Fibroblast of lung (primary cell): ENCODE measurements at regions not wholly inside any gene's neighbourhood (a gene's known extent, or its start where the extent isn't known, plus 50 kb on each side); places are given as distances from the start of the nearest gene placed in this dataset.

ENCODE experiments used
- DNase-seq, 2 donors: peaks; one replicate each; pipeline versions ENCODE4 v3.0.0 to v3.0.0-alpha.2; 2010; ENCODE audit warnings: low read depth in 2 of 2
- H2AFZ ChIP-seq: 2 replicates; pipeline ENCODE4 v1.5.1; 2012; ENCODE audit warnings: low read length, control low read depth, inconsistent platforms
- H3K27ac ChIP-seq: 2 replicates; pipeline ENCODE4 v1.5.1; 2011; ENCODE audit warnings: low read length, control low read depth; ENCODE audit not compliant: insufficient read depth
- H3K27me3 ChIP-seq: 2 replicates; pipeline ENCODE4 v1.5.1; 2011; ENCODE audit warnings: mild to moderate bottlenecking, low read length; ENCODE audit not compliant: control insufficient read depth, insufficient read depth
- H3K36me3 ChIP-seq: 2 replicates; pipeline ENCODE4 v1.5.1; 2011; ENCODE audit warnings: low read length; ENCODE audit not compliant: control insufficient read depth, insufficient read depth
- H3K4me1 ChIP-seq: 2 replicates; pipeline ENCODE4 v1.5.1; 2011; ENCODE audit warnings: low read length; ENCODE audit not compliant: control insufficient read depth, insufficient read depth; ENCODE audit errors: extremely low read depth
- H3K4me2 ChIP-seq: 2 replicates; pipeline ENCODE4 v1.5.1; 2011; ENCODE audit warnings: low read length, control low read depth; ENCODE audit not compliant: insufficient read depth; ENCODE audit errors: extremely low read depth
- H3K4me3 ChIP-seq, 4 experiments: fragments of 200-600 bp in 1 of 4; sonication (generic) in 1 of 4; replicated peaks in 1 of 4; 2 replicates each; pipeline ENCODE4 v1.5.1; 2011 to 2016; ENCODE audit warnings: low read length in 4 of 4, low read depth in 3 of 4, mild to moderate bottlenecking in 3 of 4, control low read depth in 2 of 4, inconsistent platforms in 1 of 4, mixed read lengths in 1 of 4; ENCODE audit not compliant: insufficient read depth in 1 of 4; ENCODE audit errors: control extremely low read depth in 1 of 4
- H3K79me2 ChIP-seq: 2 replicates; pipeline ENCODE4 v1.5.1; 2012; ENCODE audit warnings: mild to moderate bottlenecking, low read length, inconsistent platforms; ENCODE audit not compliant: control insufficient read depth, insufficient read depth
- H3K9ac ChIP-seq: 2 replicates; pipeline ENCODE4 v1.5.1; 2011; ENCODE audit warnings: mild to moderate bottlenecking, low read length, control low read depth; ENCODE audit not compliant: insufficient read depth
- H3K9me3 ChIP-seq: 2 replicates; pipeline ENCODE4 v1.5.1; 2012; ENCODE audit warnings: low read depth, low read length; ENCODE audit not compliant: control insufficient read depth, insufficient read depth
- H4K20me1 ChIP-seq: 2 replicates; pipeline ENCODE4 v1.5.1; 2011; ENCODE audit warnings: low read length; ENCODE audit not compliant: control insufficient read depth, insufficient read depth; ENCODE audit errors: extremely low read depth
- CTCF ChIP-seq, 2 donors: IDR thresholded peaks in 1 of 2; conservative IDR thresholded peaks in 1 of 2; 1 replicate in 1 of 2; 2 replicates in 1 of 2; pipeline ENCODE4 v1.5.1; 2011 to 2012; ENCODE audit warnings: low read length in 2 of 2, control low read depth in 1 of 2, inconsistent platforms in 1 of 2, low read depth in 1 of 2, mild to moderate bottlenecking in 1 of 2
- EZH2 ChIP-seq: IDR thresholded peaks from 2 replicates; pipeline ENCODE4 v1.5.1; 2012; ENCODE audit warnings: low read length, control low read depth, mild to moderate bottlenecking; ENCODE audit errors: missing control alignments

- DNase-seq: no peak
Observed at GRCh38 chr12:24533716-24534352, 415.1 kb downstream of the BCAT1 start.

GRCh38 chr12:24530689-24531088 lies 418.2 kb downstream of the BCAT1 start:
- no peak for DNase-seq
- Histone ChIP-seq H2AFZ (no peak overlapping the region), H3K27ac (no peak overlapping the region), H4K20me1 (no peaks in the 10 kb centered on the region), H3K4me1 (peaks cover 6% of the 10 kb centered on the region), H3K4me2 (no peak overlapping the region), H3K9ac (no peak overlapping the region), H3K36me3 (no peaks in the 10 kb centered on the region), H3K9me3 (no peaks in the 10 kb centered on the region), H3K79me2 (peaks cover 21% of the 10 kb centered on the region), H3K27me3 (no peaks in the 10 kb centered on the region), H3K4me3 (no peak overlapping the region)
- no peak for TF ChIP-seq CTCF (conservative IDR thresholded peaks at IDR 0.05 in 1 of 2, IDR thresholded peaks at IDR 0.05 in 1 of 2; ENCODE audit: low read depth in 1 of 2, low read length in 2 of 2)
- TF ChIP-seq EZH2: no peak

More at GRCh38 chr12:24533716-24534352, 415.1 kb downstream of the BCAT1 start:
- H3K4me2 ChIP-seq: no peak overlapping the region
- no peak overlapping the region for H3K4me3 ChIP-seq
- no peaks in the 10 kb centered on the region for H3K9me3 ChIP-seq
- no peaks in the 10 kb centered on the region for H3K36me3 ChIP-seq
- H3K4me1 ChIP-seq: peaks cover 14% of the 10 kb centered on the region
- no peaks in the 10 kb centered on the region for H3K27me3 ChIP-seq
- H3K79me2 ChIP-seq: peaks cover 28% of the 10 kb centered on the region
- H3K9ac ChIP-seq: no peak overlapping the region
- TF ChIP-seq CTCF (conservative IDR thresholded peaks at IDR 0.05 in 1 of 2, IDR thresholded peaks at IDR 0.05 in 1 of 2; ENCODE audit: low read depth in 1 of 2, low read length in 2 of 2) (no peak), EZH2 (no peak)
- H2AFZ ChIP-seq: no peak overlapping the region
- H4K20me1 ChIP-seq: no peaks in the 10 kb centered on the region
- H3K27ac ChIP-seq: no peak overlapping the region

GRCh38 chr12:24527102-24527501 lies 421.8 kb downstream of the BCAT1 start:
- Histone ChIP-seq H3K9me3 (no peaks in the 10 kb centered on the region), H3K79me2 (peaks cover 19% of the 10 kb centered on the region)
- TF ChIP-seq CTCF (conservative IDR thresholded peaks at IDR 0.05 in 1 of 2, IDR thresholded peaks at IDR 0.05 in 1 of 2; ENCODE audit: low read depth in 1 of 2, low read length in 2 of 2) (no peak), EZH2 (no peak)

More at GRCh38 chr12:24527102-24527501, 421.8 kb downstream of the BCAT1 start:
- Histone ChIP-seq H3K27ac (no peak overlapping the region), H3K4me3 (no peak overlapping the region), H4K20me1 (no peaks in the 10 kb centered on the region), H3K4me2 (no peak overlapping the region), H3K9ac (no peak overlapping the region), H3K27me3 (no peaks in the 10 kb centered on the region), H3K36me3 (no peaks in the 10 kb centered on the region), H2AFZ (no peak overlapping the region), H3K4me1 (peaks cover 3% of the 10 kb centered on the region)
- DNase-seq: no peak
